H1 (cell line): ENCODE measurements at regions not wholly inside any gene's neighbourhood (a gene's known extent, or its start where the extent isn't known, plus 50 kb on each side); places are given as distances from the start of the nearest gene placed in this dataset.

Experiments used
- CTCF ChIA-PET: fragments of 300-600 bp; sonication (Branson Sonifier 250); formaldehyde crosslinking; loops from one replicate; lab custom pipeline; 2021; ENCODE audit not compliant: partially characterized antibody; lab: Charles Lee
- POLR2A ChIA-PET: fragments of 300-600 bp; sonication (Branson Sonifier 250); formaldehyde crosslinking; loops from one replicate; lab custom pipeline; 2021; ENCODE audit warnings: inconsistent platforms; ENCODE audit not compliant: partially characterized antibody; lab: Charles Lee
- DNase-seq, 2 experiments: peaks; one replicate each; pipeline versions ENCODE4 v3.0.0 to v3.0.0-alpha.2; 2010 to 2022; ENCODE audit warnings: low spot score in 2 of 2, low read depth in 1 of 2, mixed read lengths in 1 of 2
- FAIRE-seq: peaks from 2 replicates; lab custom pipeline; 2011; peaks lifted over from hg19 to GRCh38; lab: Jason Lieb, UNC
- H2AFZ ChIP-seq: 2 replicates; pipeline ENCODE4 v1.8.1; 2012; ENCODE audit warnings: low read length, inconsistent platforms
- H2AK5ac ChIP-seq: 2 replicates; pipeline ENCODE4 v1.6.1; 2013; ENCODE audit warnings: low read depth, low read length
- H2BK120ac ChIP-seq: replicated peaks from 2 replicates; pipeline ENCODE3; 2013; ENCODE audit warnings: low read depth, low read length, inconsistent platforms
- H2BK12ac ChIP-seq: 2 replicates; pipeline ENCODE4 v1.6.1; 2013; ENCODE audit warnings: low read depth, low read length
- H2BK15ac ChIP-seq: 2 replicates; pipeline ENCODE4 v1.6.1; 2013; ENCODE audit warnings: low read length
- H2BK20ac ChIP-seq: 2 replicates; pipeline ENCODE4 v1.6.1; 2013; ENCODE audit warnings: low read length
- H2BK5ac ChIP-seq: 2 replicates; pipeline ENCODE4 v1.6.1; 2013; ENCODE audit warnings: low read depth, low read length
- H3K14ac ChIP-seq: 2 replicates; pipeline ENCODE4 v1.6.1; 2013; ENCODE audit warnings: inconsistent platforms; ENCODE audit not compliant: insufficient read length
- H3K18ac ChIP-seq: 2 replicates; pipeline ENCODE4 v1.6.1; 2013; ENCODE audit warnings: low read length; ENCODE audit errors: extremely low read depth
- H3K23ac ChIP-seq: 2 replicates; pipeline ENCODE4 v1.6.1; 2013; ENCODE audit warnings: inconsistent platforms; ENCODE audit not compliant: insufficient read length
- H3K23me2 ChIP-seq: 2 replicates; pipeline ENCODE4 v1.6.1; 2013; ENCODE audit warnings: low read depth, low read length
- H3K27ac ChIP-seq: 2 replicates; pipeline ENCODE4 v1.6.1; 2011; ENCODE audit warnings: low read depth, low read length, inconsistent platforms
- H3K27me3 ChIP-seq, 4 experiments: replicated peaks in 1 of 4; 1 replicate in 1 of 4; 2 replicates in 3 of 4; pipeline versions ENCODE4 v1.6.1 to v1.8.1; 2011 to 2013; ENCODE audit warnings: low read length in 3 of 4, mild to moderate bottlenecking in 3 of 4, inconsistent platforms in 2 of 4, mixed read lengths in 2 of 4, moderate library complexity in 1 of 4; ENCODE audit not compliant: control insufficient read depth in 3 of 4, insufficient read depth in 3 of 4; ENCODE audit errors: extremely low read depth in 1 of 4
- H3K36me3 ChIP-seq, 4 experiments: 2 replicates each; pipeline versions ENCODE4 v1.6.1 to v1.8.1; 2011 to 2013; ENCODE audit warnings: mild to moderate bottlenecking in 4 of 4, low read length in 3 of 4, moderate library complexity in 2 of 4, control low read depth in 1 of 4, inconsistent platforms in 1 of 4; ENCODE audit not compliant: insufficient read depth in 4 of 4, control insufficient read depth in 2 of 4
- H3K4ac ChIP-seq: replicated peaks from 2 replicates; pipeline ENCODE3; 2013; ENCODE audit warnings: low read length, low read depth, mixed read lengths, inconsistent platforms; ENCODE audit not compliant: insufficient read length
- H3K4me1 ChIP-seq, 4 experiments: replicated peaks in 1 of 4; 1 replicate in 1 of 4; 2 replicates in 3 of 4; pipeline versions ENCODE4 v1.6.1 to v1.8.1; 2011 to 2013; ENCODE audit warnings: low read length in 3 of 4, inconsistent platforms in 2 of 4, mixed read lengths in 1 of 4; ENCODE audit not compliant: insufficient read depth in 4 of 4, control insufficient read depth in 3 of 4
- H3K4me2 ChIP-seq, 2 experiments: 2 replicates each; pipeline versions ENCODE4 v1.6.1 to v1.8.1; 2011 to 2013; ENCODE audit warnings: low read depth in 2 of 2, low read length in 2 of 2, control low read depth in 1 of 2, inconsistent platforms in 1 of 2, mild to moderate bottlenecking in 1 of 2; ENCODE audit not compliant: insufficient read depth in 1 of 2
- H3K4me3 ChIP-seq, 4 experiments: fragments of 200-600, 300-600 bp in 1 of 4; sonication (generic), shearing (Covaris generic), sonication (Bioruptor Twin) in 1 of 4; 2 replicates each; pipeline versions ENCODE4 v1.5.1 to v1.8.1; 2011 to 2016; ENCODE audit warnings: low read length in 4 of 4, low read depth in 3 of 4, control low read depth in 2 of 4, inconsistent platforms in 2 of 4, mild to moderate bottlenecking in 2 of 4, mixed read lengths in 1 of 4, moderate library complexity in 1 of 4; ENCODE audit not compliant: insufficient read depth in 2 of 4; ENCODE audit errors: extremely low read depth in 1 of 4
- H3K56ac ChIP-seq: replicated peaks from 2 replicates; pipeline ENCODE3; 2013; ENCODE audit warnings: low read depth, mild to moderate bottlenecking, mixed read lengths, low read length, inconsistent platforms; ENCODE audit not compliant: insufficient read length
- H3K79me1 ChIP-seq: 2 replicates; pipeline ENCODE4 v1.6.1; 2013; ENCODE audit warnings: low read depth, low read length, control low read depth
- H3K79me2 ChIP-seq, 2 experiments: 2 replicates each; pipeline versions ENCODE4 v1.6.1 to v1.8.1; 2012 to 2013; ENCODE audit warnings: low read length in 2 of 2, mild to moderate bottlenecking in 2 of 2, inconsistent platforms in 1 of 2; ENCODE audit not compliant: insufficient read depth in 2 of 2, control insufficient read depth in 1 of 2
- H3K9ac ChIP-seq, 4 experiments: replicated peaks in 1 of 4; 1 replicate in 1 of 4; 2 replicates in 3 of 4; pipeline versions ENCODE4 v1.6.1 to v1.8.1; 2011 to 2013; ENCODE audit warnings: low read depth in 3 of 4, low read length in 3 of 4, control low read depth in 2 of 4, mild to moderate bottlenecking in 2 of 4, moderate library complexity in 2 of 4, inconsistent platforms in 1 of 4; ENCODE audit errors: extremely low read depth in 1 of 4
- H3K9me3 ChIP-seq, 2 experiments: 2 replicates each; pipeline versions ENCODE4 v1.6.1 to v1.8.1; 2012 to 2013; ENCODE audit warnings: mild to moderate bottlenecking in 2 of 2, moderate library complexity in 2 of 2, control low read depth in 1 of 2, inconsistent platforms in 1 of 2, low read depth in 1 of 2, low read length in 1 of 2, mixed read lengths in 1 of 2; ENCODE audit not compliant: insufficient read depth in 2 of 2
- H4K20me1 ChIP-seq, 2 experiments: replicated peaks in 1 of 2; 2 replicates each; pipeline versions ENCODE3 to v1.8.1; 2011 to 2013; ENCODE audit warnings: inconsistent platforms in 2 of 2, low read length in 2 of 2, mild to moderate bottlenecking in 1 of 2; ENCODE audit not compliant: insufficient read depth in 2 of 2, control insufficient read depth in 1 of 2
- H4K5ac ChIP-seq: 2 replicates; pipeline ENCODE4 v1.6.1; 2013; ENCODE audit warnings: low read length, low read depth, mixed read lengths, inconsistent platforms; ENCODE audit not compliant: insufficient read length
- H4K8ac ChIP-seq: 2 replicates; pipeline ENCODE4 v1.8.0; 2013; ENCODE audit warnings: mild to moderate bottlenecking, moderate library complexity, low read length, inconsistent platforms; ENCODE audit not compliant: insufficient read depth; ENCODE audit errors: extremely low read depth
- H4K91ac ChIP-seq: replicated peaks from 2 replicates; pipeline ENCODE3; 2013; ENCODE audit warnings: low read length, mixed read lengths, inconsistent platforms; ENCODE audit not compliant: insufficient read length
- PHF8 ChIP-seq: fragments of 200-600 bp; sonication (generic); conservative IDR thresholded peaks from 2 replicates; pipeline ENCODE4 v1.7.1; 2012; ENCODE audit warnings: low read depth, mild to moderate bottlenecking, inconsistent platforms, low read length, moderate library complexity
- RAD21 ChIP-seq, 2 experiments: IDR thresholded peaks in 1 of 2; conservative IDR thresholded peaks in 1 of 2; 2 replicates each; pipeline ENCODE4 v1.6.1; 2011; ENCODE audit warnings: low read depth in 2 of 2, low read length in 2 of 2, improper control_type of control experiment in 1 of 2, inconsistent platforms in 1 of 2, mild to moderate bottlenecking in 1 of 2, moderate library complexity in 1 of 2
- TCF12 ChIP-seq: IDR thresholded peaks from 2 replicates; pipeline ENCODE4 v1.6.1; 2011; ENCODE audit warnings: low read depth, mild to moderate bottlenecking, low read length
- WGBS, 2 experiments: shearing (Covaris generic) in 1 of 2; methylation state at CpG; one replicate each; pipeline versions ENCODE4 v1.1.6 to v1.1.7; 2013 to 2015; ENCODE audit warnings: low lambda C conversion rate in 2 of 2, mixed read lengths in 2 of 2, inconsistent platforms in 1 of 2, low coverage in 1 of 2, missing lambda C conversion rate in 1 of 2; ENCODE audit not compliant: insufficient replicate concordance in 2 of 2, insufficient coverage in 1 of 2, insufficient read length in 1 of 2; ENCODE audit errors: extremely low coverage in 1 of 2, missing lambda C conversion rate in 1 of 2; 5-methylcytosine and 5-hydroxymethylcytosine counted together
- TF ChIP-seq, protein P1 (sequence below): IDR thresholded peaks from 2 replicates; pipeline ENCODE4 v1.6.1; 2011; ENCODE audit warnings: low read length, improper control_type of control experiment
- TF ChIP-seq, protein P2 (sequence below), 3 experiments: IDR thresholded peaks; 1 replicate in 2 of 3; 2 replicates in 1 of 3; pipeline versions ENCODE4 v1.5.1 to v1.6.1; 2011; ENCODE audit warnings: low read length in 3 of 3, mild to moderate bottlenecking in 3 of 3, inconsistent platforms in 2 of 3, low read depth in 1 of 3, moderate library complexity in 1 of 3; ENCODE audit not compliant: insufficient read depth in 1 of 3; ENCODE audit errors: control extremely low read depth in 1 of 3

DNA sequence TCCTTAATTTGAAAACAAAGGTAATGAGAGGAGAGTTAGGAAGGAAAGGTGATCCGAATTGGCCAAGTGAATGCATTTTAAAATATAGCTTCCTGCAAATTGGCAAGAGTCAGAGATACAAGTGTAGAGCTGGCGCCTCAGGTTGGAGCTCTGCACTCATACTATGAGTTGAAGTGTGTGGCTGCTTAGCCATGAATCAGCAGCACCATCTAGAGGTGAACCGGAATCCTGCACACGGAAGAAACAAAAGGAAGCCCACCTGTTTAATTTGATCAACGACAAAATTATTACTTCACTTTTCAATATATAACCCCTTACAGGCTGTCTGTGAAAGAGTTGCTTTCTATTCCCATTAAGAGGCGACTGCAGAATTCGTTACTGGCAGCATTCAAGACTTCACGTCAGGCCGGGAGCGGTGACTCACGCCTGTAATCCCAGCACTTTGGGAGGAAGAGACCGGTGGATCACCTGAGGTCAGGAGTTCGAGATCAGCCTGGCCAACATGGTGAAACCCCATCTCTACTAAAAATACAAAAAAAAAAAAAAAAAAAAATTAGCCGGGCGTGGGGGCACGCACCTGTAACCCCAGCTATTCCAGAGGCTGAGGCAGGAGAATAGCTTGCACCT is 1253.7 kb upstream of the CDH8 start:
- Histone ChIP-seq H2BK5ac (no peak overlapping the region), H3K18ac (no peak overlapping the region), H3K9ac (no peak overlapping the region), H4K20me1 (no peaks in the 10 kb centered on the region), H2AK5ac (no peak overlapping the region), H3K4ac (no peak overlapping the region), H3K14ac (no peak overlapping the region), H3K4me1 (no peaks in the 10 kb centered on the region), H3K23ac (no peak overlapping the region), H2AFZ (no peak overlapping the region), H3K79me2 (no peaks in the 10 kb centered on the region), H3K9me3 (no peaks in the 10 kb centered on the region), H3K27me3 (no peaks in the 10 kb centered on the region), H3K79me1 (no peaks in the 10 kb centered on the region), H3K27ac (no peak overlapping the region), H3K23me2 (no peaks in the 10 kb centered on the region), H4K91ac (no peak overlapping the region), H4K8ac (no peak overlapping the region), H2BK12ac (no peak overlapping the region), H3K56ac (no peak overlapping the region), H3K4me3 (no peak overlapping the region), H3K4me2 (no peak overlapping the region), H2BK15ac (no peak overlapping the region), H4K5ac (no peak overlapping the region), H2BK20ac (no peak overlapping the region), H3K36me3 (no peaks in the 10 kb centered on the region), H2BK120ac (no peak overlapping the region)
- TF ChIP-seq, protein P1, sequence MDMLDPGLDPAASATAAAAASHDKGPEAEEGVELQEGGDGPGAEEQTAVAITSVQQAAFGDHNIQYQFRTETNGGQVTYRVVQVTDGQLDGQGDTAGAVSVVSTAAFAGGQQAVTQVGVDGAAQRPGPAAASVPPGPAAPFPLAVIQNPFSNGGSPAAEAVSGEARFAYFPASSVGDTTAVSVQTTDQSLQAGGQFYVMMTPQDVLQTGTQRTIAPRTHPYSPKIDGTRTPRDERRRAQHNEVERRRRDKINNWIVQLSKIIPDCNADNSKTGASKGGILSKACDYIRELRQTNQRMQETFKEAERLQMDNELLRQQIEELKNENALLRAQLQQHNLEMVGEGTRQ, result no peak
- TF ChIP-seq, protein P2, sequence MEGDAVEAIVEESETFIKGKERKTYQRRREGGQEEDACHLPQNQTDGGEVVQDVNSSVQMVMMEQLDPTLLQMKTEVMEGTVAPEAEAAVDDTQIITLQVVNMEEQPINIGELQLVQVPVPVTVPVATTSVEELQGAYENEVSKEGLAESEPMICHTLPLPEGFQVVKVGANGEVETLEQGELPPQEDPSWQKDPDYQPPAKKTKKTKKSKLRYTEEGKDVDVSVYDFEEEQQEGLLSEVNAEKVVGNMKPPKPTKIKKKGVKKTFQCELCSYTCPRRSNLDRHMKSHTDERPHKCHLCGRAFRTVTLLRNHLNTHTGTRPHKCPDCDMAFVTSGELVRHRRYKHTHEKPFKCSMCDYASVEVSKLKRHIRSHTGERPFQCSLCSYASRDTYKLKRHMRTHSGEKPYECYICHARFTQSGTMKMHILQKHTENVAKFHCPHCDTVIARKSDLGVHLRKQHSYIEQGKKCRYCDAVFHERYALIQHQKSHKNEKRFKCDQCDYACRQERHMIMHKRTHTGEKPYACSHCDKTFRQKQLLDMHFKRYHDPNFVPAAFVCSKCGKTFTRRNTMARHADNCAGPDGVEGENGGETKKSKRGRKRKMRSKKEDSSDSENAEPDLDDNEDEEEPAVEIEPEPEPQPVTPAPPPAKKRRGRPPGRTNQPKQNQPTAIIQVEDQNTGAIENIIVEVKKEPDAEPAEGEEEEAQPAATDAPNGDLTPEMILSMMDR (IDR thresholded peaks at IDR 0.05; ENCODE audit: control extremely low read depth in 1 of 3, insufficient read depth in 1 of 3, low read depth in 1 of 3, low read length in 3 of 3), result peak; percentile 52 to 90 (median 86)
- TF ChIP-seq PHF8 (no peak), TCF12 (no peak), RAD21 (IDR thresholded peaks at IDR 0.05 in 1 of 2, conservative IDR thresholded peaks at IDR 0.05 in 1 of 2; ENCODE audit: low read depth in 2 of 2, low read length in 2 of 2) (peak; percentile 97)
- peak; percentile 50 to 77 for DNase-seq
- ChIA-PET POLR2A (no interaction called here), CTCF (interaction anchor here (0.6 to 1.9 kb wide), 39 partner anchors 8 to 1099 kb away, joined by 3 to 18 read pairs (median 3); no protein-coding TSS in a partner anchor)
- 39% methylated on average over 11 of the region's 16 CpGs; no CpG with 5 or more reads in 1 of the 2 experiments for WGBS, 2 experiments
- peak; percentile 89 for FAIRE-seq
